K562 (cell line): ENCODE measurements at regions not wholly inside any gene's neighbourhood (a gene's known extent, or its start where the extent isn't known, plus 50 kb on each side); places are given as distances from the start of the nearest gene placed in this dataset.

Experiments
- ETV5 ChIP-seq: sonication (generic); formaldehyde crosslinking; IDR thresholded peaks from 2 replicates; pipeline ENCODE4 v1.4.0; 2020; ENCODE audit warnings: low read depth, mild to moderate bottlenecking, missing genetic modification reagents
- FOS ChIP-seq: IDR thresholded peaks from 3 replicates; pipeline ENCODE4 v1.6.1; 2011; ENCODE audit not compliant: insufficient read length; ENCODE audit errors: extremely low read depth
- HDAC2 ChIP-seq: fragments of 450-650 bp; IDR thresholded peaks from 2 replicates; pipeline ENCODE4 v1.6.1; 2016; ENCODE audit warnings: mild to moderate bottlenecking
- HMG20A ChIP-seq: fragments of 450-650 bp; formaldehyde crosslinking; conservative IDR thresholded peaks from 2 replicates; pipeline ENCODE4 v1.4.0; 2020; ENCODE audit warnings: mild to moderate bottlenecking, mixed read lengths
- HNRNPK ChIP-seq: fragments of 200-400 bp; formaldehyde crosslinking; IDR thresholded peaks from one replicate; pipeline ENCODE4 v1.6.1; 2018; ENCODE audit warnings: mild to moderate bottlenecking, low read depth, low read length; ENCODE audit not compliant: poor library complexity, severe bottlenecking
- HNRNPL ChIP-seq: fragments of 200-400 bp; formaldehyde crosslinking; IDR thresholded peaks from 2 replicates; pipeline ENCODE4 v1.6.1; 2017; ENCODE audit warnings: low read depth, mild to moderate bottlenecking, low read length
- MGA ChIP-seq: fragments of 450-650 bp; IDR thresholded peaks from 2 replicates; pipeline ENCODE4 v1.6.1; 2016; ENCODE audit warnings: mild to moderate bottlenecking, moderate library complexity
- MITF ChIP-seq: IDR thresholded peaks from 2 replicates; pipeline ENCODE4 v1.6.1; 2014; ENCODE audit warnings: antibody characterized with exemption
- SRSF3 ChIP-seq: fragments of 200-400 bp; formaldehyde crosslinking; IDR thresholded peaks from 2 replicates; pipeline ENCODE4 v1.6.1; 2016; ENCODE audit warnings: mild to moderate bottlenecking, low read length, moderate library complexity; ENCODE audit not compliant: insufficient read depth
- TCF15 ChIP-seq: fragments of 250-450 bp; sonication (Bioruptor Pico); IDR thresholded peaks from 2 replicates; pipeline ENCODE4 v1.8.0; 2022; ENCODE audit warnings: moderate library complexity, mild to moderate bottlenecking, inconsistent platforms
- ZNF449 ChIP-seq: fragments of 250-450 bp; sonication (Bioruptor Pico); IDR thresholded peaks from 2 replicates; pipeline ENCODE4 v1.8.0; 2022; ENCODE audit warnings: moderate library complexity, mild to moderate bottlenecking, inconsistent platforms
- ZNF583 ChIP-seq: fragments of 250-450 bp; sonication (Bioruptor Pico); IDR thresholded peaks from 2 replicates; pipeline ENCODE4 v1.4.0; 2020
- ZNF699 ChIP-seq: fragments of 250-450 bp; sonication (Bioruptor Pico); IDR thresholded peaks from 2 replicates; pipeline ENCODE4 v1.8.0; 2021; ENCODE audit warnings: mild to moderate bottlenecking, moderate library complexity; ENCODE audit not compliant: insufficient replicate concordance
- ZNF766 ChIP-seq: fragments of 200-800 bp; sonication (Bioruptor generic); conservative IDR thresholded peaks from 2 replicates; pipeline ENCODE4 v1.6.1; 2016; ENCODE audit warnings: missing genetic modification characterization, missing compliant biosample characterization

- TF ChIP-seq ZNF449 (peak; percentile 92), HNRNPK (no peak), TCF15 (CRISPR knock-in tag) (no peak), ZNF766 (CRISPR knock-in tag) (peak; percentile 94), HNRNPL (no peak), ZNF583 (CRISPR knock-in tag) (peak; percentile 91), ETV5 (CRISPR knock-in tag) (no peak), MITF (no peak), SRSF3 (no peak), ZNF699 (CRISPR knock-in tag) (no peak), FOS (no peak), HMG20A (no peak), MGA (no peak), HDAC2 (peak; percentile 30; the same call in 1 of the 2 replicates)
These were observed 1313.5 kb upstream of the TMEM132C start (continued) for GRCh38 chr12:126953365-126953889.
